ENCODE measurements at regions not wholly inside any gene's neighbourhood (a gene's known extent, or its start where the extent isn't known, plus 50 kb on each side); places are given as distances from the start of the nearest gene placed in this dataset.

- no peak for DNase-seq
These were observed 58.1 kb upstream of the ERG start for GRCh38 chr21:38556390-38556789.

DNA sequence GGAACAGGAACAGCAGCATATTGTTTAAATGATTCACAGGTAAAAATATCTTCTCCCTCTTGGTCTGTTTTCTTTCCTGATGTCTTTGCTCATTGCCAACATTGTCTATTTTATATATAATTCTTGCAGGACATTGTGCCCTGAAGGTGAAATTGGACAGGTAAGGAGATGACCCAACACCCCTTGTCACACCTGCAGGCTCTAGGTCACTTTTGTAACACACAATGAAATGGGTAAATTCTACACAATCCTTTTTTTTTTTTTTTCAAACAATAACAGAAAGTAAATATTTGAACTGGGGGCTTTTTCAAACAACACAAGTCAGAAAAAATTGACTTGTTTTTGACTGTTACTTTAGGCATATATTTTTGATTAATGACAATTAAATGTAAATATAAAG, 62.9 kb upstream of the ERG start:
- no peak for DNase-seq

GRCh38 chr21:38561613-38562581, 63.6 kb upstream of the ERG start:
- no peak for DNase-seq

GRCh38 chr21:38567335-38567969, 69.2 kb upstream of the ERG start:
- no peak for DNase-seq

GRCh38 chr21:38567970-38568360, 69.7 kb upstream of the ERG start:
- no peak for DNase-seq

- no peak for DNase-seq
These were observed 71.5 kb upstream of the ERG start for GRCh38 chr21:38569733-38570132.

DNA sequence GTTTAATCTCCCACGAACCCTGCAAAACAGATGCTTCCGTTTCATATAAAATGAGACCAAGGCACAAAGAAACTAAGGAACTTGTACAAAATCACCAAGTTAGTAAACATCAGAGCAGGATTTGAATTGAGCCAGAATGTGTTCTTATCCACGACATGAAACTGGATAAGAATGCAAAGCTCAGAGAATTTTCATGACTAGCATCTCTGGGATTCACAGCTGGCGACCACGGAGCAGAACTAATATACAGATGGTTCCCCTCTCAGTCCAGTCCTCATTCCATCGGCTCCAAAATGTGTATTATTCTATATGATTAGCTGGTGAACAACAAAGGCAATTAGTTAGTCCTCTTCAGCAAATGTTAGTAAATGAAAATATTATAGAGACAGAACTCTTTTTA, 72.3 kb upstream of the ERG start:
- no peak for DNase-seq

DNA sequence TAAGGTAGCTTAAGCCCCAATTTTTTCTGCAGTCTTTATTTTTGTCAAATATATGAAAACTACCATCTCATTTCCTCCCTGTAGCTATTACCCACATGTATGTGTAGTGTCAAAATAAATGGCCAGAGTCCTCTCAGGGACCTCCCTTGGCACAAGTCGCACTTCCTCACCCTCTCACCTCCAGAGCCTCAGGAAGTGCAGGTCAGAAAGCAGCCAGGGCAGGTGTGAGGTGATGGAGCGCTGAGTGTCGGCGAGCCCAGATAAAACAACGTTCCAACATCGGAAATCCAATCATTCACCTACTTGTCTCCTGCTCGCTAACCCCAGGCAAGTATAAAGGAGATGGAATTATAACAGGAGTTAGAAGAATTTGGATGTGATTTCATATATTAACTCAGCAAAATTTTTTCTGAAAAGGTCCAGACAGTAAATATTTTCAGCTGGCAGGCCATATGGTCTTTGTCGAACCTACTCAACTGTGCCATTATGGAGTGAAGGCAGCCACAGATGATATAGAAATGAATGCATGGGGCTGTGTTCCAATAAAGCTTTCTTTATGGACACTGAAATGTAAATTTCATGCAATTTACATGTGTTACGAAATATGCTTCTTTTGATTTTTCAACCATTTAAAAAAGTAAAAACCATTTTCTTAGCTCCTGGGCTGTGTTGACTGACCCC, 76.8 kb upstream of the ERG start:
- DNase-seq, result no peak

GRCh38 chr21:38577887-38578286, 79.6 kb upstream of the ERG start:
- no peak for DNase-seq

GRCh38 chr21:38590449-38591217, 92.4 kb upstream of the ERG start:
- peak; percentile 72 to 73 for DNase-seq

GRCh38 chr21:38591218-38591537, 92.9 kb upstream of the ERG start:
- DNase-seq, result no peak

DNA sequence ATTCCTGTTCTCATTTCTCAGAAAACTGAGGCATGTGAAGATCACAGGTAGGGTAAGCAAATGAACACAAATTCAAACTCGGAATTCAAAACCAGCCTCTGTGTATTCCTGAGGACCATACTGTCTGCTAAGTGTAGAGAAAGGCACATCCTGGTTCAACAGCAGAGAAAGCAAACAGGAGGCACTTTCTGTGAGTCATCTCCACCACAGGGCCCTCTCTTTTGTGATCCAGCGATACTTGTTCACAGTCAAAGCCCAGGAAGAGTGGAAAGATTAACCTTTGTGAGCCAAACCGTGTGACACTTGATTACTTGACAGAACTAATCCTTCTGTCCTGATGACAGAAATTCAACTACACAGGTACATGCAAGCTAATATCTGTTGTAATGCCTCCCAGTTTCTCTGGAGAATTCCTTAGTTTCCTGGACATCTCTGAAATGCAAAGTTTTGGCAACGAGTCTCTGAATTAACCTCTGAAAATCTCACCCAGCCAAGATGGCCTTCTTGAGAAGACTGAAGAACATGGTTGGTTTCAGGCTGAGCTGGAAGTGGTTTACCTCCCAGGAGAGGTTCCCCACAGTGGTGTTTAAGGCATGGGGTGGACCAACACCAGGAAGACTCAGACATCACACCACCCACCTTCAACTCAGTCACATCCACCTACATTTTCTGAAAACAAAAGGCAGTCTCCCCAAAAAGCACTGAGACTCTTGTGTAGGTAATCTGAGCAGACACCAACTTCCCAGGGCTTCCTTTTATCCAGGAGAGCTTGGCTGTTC, 98.2 kb upstream of the ERG start:
- no peak for DNase-seq

GRCh38 chr21:38597421-38597820, 99.1 kb upstream of the ERG start:
- DNase-seq, result no peak

- DNase-seq, result no peak
These were observed 100.1 kb upstream of the ERG start for GRCh38 chr21:38598413-38598812.

GRCh38 chr21:38599381-38599975, 101.2 kb upstream of the ERG start:
- DNase-seq, result no peak

DNA sequence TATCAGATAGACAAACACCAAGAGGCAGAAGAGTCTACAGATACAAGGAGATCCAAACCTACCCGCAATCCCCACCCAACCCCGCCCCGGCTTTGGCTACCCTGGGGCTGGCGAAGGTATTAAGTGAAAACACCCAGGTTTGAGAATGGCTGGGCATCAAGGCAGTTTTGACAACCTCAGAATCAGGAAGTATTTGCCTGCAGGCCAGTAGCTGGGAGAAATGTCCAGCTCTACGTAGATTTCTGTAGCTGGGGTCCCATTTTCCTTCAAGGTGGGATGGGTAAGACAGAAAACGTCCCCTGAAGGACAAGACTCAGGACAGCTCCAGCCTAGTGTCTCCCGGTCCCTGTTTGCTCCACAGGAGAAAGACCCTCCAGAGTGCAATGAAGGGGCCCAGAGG, 101.8 kb upstream of the ERG start:
- DNase-seq, result no peak

- no peak for DNase-seq
These were observed 107.0 kb upstream of the ERG start for GRCh38 chr21:38605236-38605635.

- peak in 1 of 2 donors; percentile 14 for DNase-seq
These were observed 111.3 kb upstream of the ERG start for GRCh38 chr21:38609580-38609979.

- peak; percentile 12 to 23 for DNase-seq
These were observed 112.5 kb upstream of the ERG start for GRCh38 chr21:38610623-38611251.

GRCh38 chr21:38611277-38611676, 113.0 kb upstream of the ERG start:
- no peak for DNase-seq

GRCh38 chr21:38613686-38614085, 115.4 kb upstream of the ERG start:
- DNase-seq, result no peak

Data from inflammatory macrophage treated with lipopolysaccharide for 1 hour (primary cell).